SK-N-SH treated with all-trans-retinoic acid at 6 μM for 48 hours (cell line): ENCODE measurements at regions not wholly inside any gene's neighbourhood (a gene's known extent, or its start where the extent isn't known, plus 50 kb on each side); places are given as distances from the start of the nearest gene placed in this dataset.

ENCODE experiments used
- ARNTL ChIP-seq: fragments of 450-650 bp; formaldehyde crosslinking; IDR thresholded peaks from 2 replicates; pipeline ENCODE4 v1.5.0; 2020; ENCODE audit warnings: low read depth, mild to moderate bottlenecking, moderate library complexity, borderline replicate concordance
- CREB5 ChIP-seq: fragments of 250-450 bp; sonication (Bioruptor Pico); IDR thresholded peaks from 2 replicates; pipeline ENCODE4 v1.5.1; 2020; ENCODE audit warnings: low read depth, mild to moderate bottlenecking, moderate library complexity
- ESRRG ChIP-seq: fragments of 250-450 bp; sonication (Bioruptor Pico); IDR thresholded peaks from 2 replicates; pipeline ENCODE4 v1.6.1; 2021; ENCODE audit warnings: mild to moderate bottlenecking
- TCF4 ChIP-seq: fragments of 250-450 bp; sonication (Bioruptor Pico); IDR thresholded peaks from 2 replicates; pipeline ENCODE4 v1.8.0; 2021; ENCODE audit warnings: mild to moderate bottlenecking, moderate library complexity, borderline replicate concordance
- ZFP3 ChIP-seq: fragments of 250-450 bp; sonication (Bioruptor Pico); IDR thresholded peaks from 2 replicates; pipeline ENCODE4 v1.5.0; 2020; ENCODE audit warnings: mild to moderate bottlenecking, moderate library complexity
- ZFP30 ChIP-seq: fragments of 450-650 bp; formaldehyde crosslinking; IDR thresholded peaks from 2 replicates; pipeline ENCODE4 v1.5.0; 2022; ENCODE audit warnings: mild to moderate bottlenecking, moderate library complexity
- TF ChIP-seq, protein P1 (sequence below): fragments of 250-450 bp; sonication (Bioruptor Pico); IDR thresholded peaks from 2 replicates; pipeline ENCODE4 v1.8.0; 2020; ENCODE audit warnings: mild to moderate bottlenecking, moderate library complexity, borderline replicate concordance

DNA sequence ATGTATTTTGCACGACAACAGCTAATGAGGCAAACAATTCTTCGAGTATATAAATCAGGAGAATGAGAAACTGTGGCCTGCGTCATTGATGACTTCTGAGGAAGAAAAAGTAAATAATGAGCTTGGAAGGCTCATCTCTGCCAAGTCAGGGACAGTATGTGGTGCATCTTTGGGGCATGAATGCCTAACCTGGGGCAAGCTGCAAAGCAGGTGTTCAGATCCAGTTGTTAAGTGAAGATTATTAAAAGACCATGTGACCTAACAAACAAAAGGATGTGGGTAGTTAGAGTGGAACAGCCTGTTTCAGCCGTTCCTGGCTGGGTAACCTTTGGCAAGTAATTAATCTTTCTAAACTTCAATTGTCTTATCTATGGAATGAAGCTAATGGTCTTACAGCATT, 93.0 kb downstream of the LYZL2 start:
- TF ChIP-seq CREB5 (CRISPR knock-in tag): no peak
- TF ChIP-seq, protein P1, sequence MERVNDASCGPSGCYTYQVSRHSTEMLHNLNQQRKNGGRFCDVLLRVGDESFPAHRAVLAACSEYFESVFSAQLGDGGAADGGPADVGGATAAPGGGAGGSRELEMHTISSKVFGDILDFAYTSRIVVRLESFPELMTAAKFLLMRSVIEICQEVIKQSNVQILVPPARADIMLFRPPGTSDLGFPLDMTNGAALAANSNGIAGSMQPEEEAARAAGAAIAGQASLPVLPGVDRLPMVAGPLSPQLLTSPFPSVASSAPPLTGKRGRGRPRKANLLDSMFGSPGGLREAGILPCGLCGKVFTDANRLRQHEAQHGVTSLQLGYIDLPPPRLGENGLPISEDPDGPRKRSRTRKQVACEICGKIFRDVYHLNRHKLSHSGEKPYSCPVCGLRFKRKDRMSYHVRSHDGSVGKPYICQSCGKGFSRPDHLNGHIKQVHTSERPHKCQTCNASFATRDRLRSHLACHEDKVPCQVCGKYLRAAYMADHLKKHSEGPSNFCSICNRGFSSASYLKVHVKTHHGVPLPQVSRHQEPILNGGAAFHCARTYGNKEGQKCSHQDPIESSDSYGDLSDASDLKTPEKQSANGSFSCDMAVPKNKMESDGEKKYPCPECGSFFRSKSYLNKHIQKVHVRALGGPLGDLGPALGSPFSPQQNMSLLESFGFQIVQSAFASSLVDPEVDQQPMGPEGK (CRISPR knock-in tag): no peak
- TF ChIP-seq ZFP30 (CRISPR knock-in tag): no peak
- no peak for TF ChIP-seq TCF4 (CRISPR knock-in tag)
- TF ChIP-seq ZFP3 (CRISPR knock-in tag): no peak
- TF ChIP-seq ESRRG (CRISPR knock-in tag): no peak
- TF ChIP-seq ARNTL: no peak
